GM19023 (cell line): ENCODE measurements at regions not wholly inside any gene's neighbourhood (a gene's known extent, or its start where the extent isn't known, plus 50 kb on each side); places are given as distances from the start of the nearest gene placed in this dataset.

Source experiments
- ATAC-seq: cut with Tn5 transposase; IDR thresholded peaks from one replicate; pipeline ENCODE4 v1.9.1; 2021; ENCODE audit warnings: mild to moderate bottlenecking, moderate library complexity; ENCODE audit not compliant: unreplicated experiment

GRCh38 chr17:69995476-69995875, 79.5 kb upstream of the KCNJ16 start:
- no peak for ATAC-seq

- ATAC-seq: no peak
These were observed 77.7 kb upstream of the KCNJ16 start for GRCh38 chr17:69997332-69997731.

- ATAC-seq: no peak
These were observed 75.8 kb upstream of the KCNJ16 start for GRCh38 chr17:69999253-69999652.

GRCh38 chr17:70006159-70006558, 68.9 kb upstream of the KCNJ16 start:
- ATAC-seq: no peak

GRCh38 chr17:70011750-70012149, 63.3 kb upstream of the KCNJ16 start:
- ATAC-seq: no peak

- ATAC-seq: no peak
These were observed 61.1 kb upstream of the KCNJ16 start for GRCh38 chr17:70013911-70014310.

GRCh38 chr17:70017112-70017511, 57.9 kb upstream of the KCNJ16 start:
- ATAC-seq: no peak

- ATAC-seq: no peak
These were observed 57.1 kb upstream of the KCNJ16 start for GRCh38 chr17:70017941-70018340.

- ATAC-seq: no peak
These were observed 53.3 kb upstream of the KCNJ16 start for GRCh38 chr17:70021726-70022125.

- ATAC-seq: no peak
These were observed 52.9 kb upstream of the KCNJ16 start for GRCh38 chr17:70022175-70022574.

GRCh38 chr17:70024253-70024652, 50.8 kb upstream of the KCNJ16 start:
- no peak for ATAC-seq
